ENCODE measurements at regions not wholly inside any gene's neighbourhood (a gene's known extent, or its start where the extent isn't known, plus 50 kb on each side); places are given as distances from the start of the nearest gene placed in this dataset.
A peak's percentile ranks its signal among the peaks of the same experiment; 100 is the strongest.
"Not testable (repeated sequence)": the region's sequence is repeated elsewhere in the genome, so short reads cannot be mapped to it uniquely, and the experiment has no call there.

- DNase-seq (ENCODE audit: low read depth in 1 of 2, low spot score in 1 of 2), result no peak
Measured at GRCh38 chr15:55126111-55126510, 70.6 kb downstream of the RSL24D1 start.

GRCh38 chr15:55124616-55125015 is 72.1 kb downstream of the RSL24D1 start:
- DNase-seq (ENCODE audit: low read depth in 1 of 2, low spot score in 1 of 2), result no peak

GRCh38 chr15:55118344-55118870 is 78.3 kb downstream of the RSL24D1 start:
- no peak for DNase-seq (ENCODE audit: low read depth in 1 of 2, low spot score in 1 of 2)

- no peak for DNase-seq (ENCODE audit: low read depth in 1 of 2, low spot score in 1 of 2)
Measured at GRCh38 chr15:55116636-55117035, 80.1 kb downstream of the RSL24D1 start.

- DNase-seq (ENCODE audit: low read depth in 1 of 2, low spot score in 1 of 2), result no peak
Measured at GRCh38 chr15:55113736-55114135, 83.0 kb downstream of the RSL24D1 start.

- DNase-seq (ENCODE audit: low read depth in 1 of 2, low spot score in 1 of 2), result no peak
Measured at GRCh38 chr15:55112706-55113105, 84.0 kb downstream of the RSL24D1 start.

- DNase-seq (ENCODE audit: low read depth in 1 of 2, low spot score in 1 of 2), result no peak
Measured at GRCh38 chr15:55110446-55110845, 86.3 kb downstream of the RSL24D1 start.

- peak; percentile 0 to 6 for DNase-seq (ENCODE audit: low read depth in 1 of 2, low spot score in 1 of 2)
Measured at GRCh38 chr15:55108858-55109518, 87.8 kb downstream of the RSL24D1 start.

GRCh38 chr15:55108448-55108847 is 88.3 kb downstream of the RSL24D1 start:
- no peak for DNase-seq (ENCODE audit: low read depth in 1 of 2, low spot score in 1 of 2)

- no peak for DNase-seq (ENCODE audit: low read depth in 1 of 2, low spot score in 1 of 2)
Measured at GRCh38 chr15:55106155-55106554, 90.6 kb downstream of the RSL24D1 start.

- no peak for DNase-seq (ENCODE audit: low read depth in 1 of 2, low spot score in 1 of 2)
Measured at GRCh38 chr15:55094136-55094535, 102.6 kb downstream of the RSL24D1 start.

GRCh38 chr15:55088207-55088606 is 108.5 kb downstream of the RSL24D1 start:
- no peak for DNase-seq (ENCODE audit: low read depth in 1 of 2, low spot score in 1 of 2)

- DNase-seq (ENCODE audit: low read depth in 1 of 2, low spot score in 1 of 2), result no peak
Measured at GRCh38 chr15:55084673-55085072, 112.1 kb downstream of the RSL24D1 start.

- no peak for DNase-seq (ENCODE audit: low read depth in 1 of 2, low spot score in 1 of 2)
Measured at GRCh38 chr15:55084216-55084615, 112.5 kb downstream of the RSL24D1 start.

GRCh38 chr15:55077052-55077451 is 119.7 kb downstream of the RSL24D1 start:
- not testable (repeated sequence) for DNase-seq (ENCODE audit: low read depth in 1 of 2, low spot score in 1 of 2)

- no peak for DNase-seq (ENCODE audit: low read depth in 1 of 2, low spot score in 1 of 2)
Measured at GRCh38 chr15:55074431-55074830, 122.3 kb downstream of the RSL24D1 start.

- not testable (repeated sequence) for DNase-seq (ENCODE audit: low read depth in 1 of 2, low spot score in 1 of 2)
Measured at GRCh38 chr15:55063970-55064369, 132.8 kb downstream of the RSL24D1 start.

- DNase-seq (ENCODE audit: low read depth in 1 of 2, low spot score in 1 of 2), result no peak
Measured at GRCh38 chr15:55060836-55061235, 135.9 kb downstream of the RSL24D1 start.

- no peak for DNase-seq (ENCODE audit: low read depth in 1 of 2, low spot score in 1 of 2)
Measured at GRCh38 chr15:55056500-55056899, 140.2 kb downstream of the RSL24D1 start.

GRCh38 chr15:55044162-55044561 is 152.6 kb downstream of the RSL24D1 start:
- no peak for DNase-seq (ENCODE audit: low read depth in 1 of 2, low spot score in 1 of 2)

GRCh38 chr15:55037071-55037470 is 159.7 kb downstream of the RSL24D1 start:
- no peak for DNase-seq (ENCODE audit: low read depth in 1 of 2, low spot score in 1 of 2)

- no peak for DNase-seq (ENCODE audit: low read depth in 1 of 2, low spot score in 1 of 2)
Measured at GRCh38 chr15:55035749-55036148, 161.0 kb downstream of the RSL24D1 start.

- DNase-seq (ENCODE audit: low read depth in 1 of 2, low spot score in 1 of 2), result no peak
Measured at GRCh38 chr15:55033574-55033973, 163.2 kb downstream of the RSL24D1 start.

Data from activated T-helper 1 cell treated with anti-CD3 and anti-CD28 coated beads, Interleukin-2, amount 50 U/mL, for 16 hours (primary cell).